ENCODE measurements at regions not wholly inside any gene's neighbourhood (a gene's known extent, or its start where the extent isn't known, plus 50 kb on each side); places are given as distances from the start of the nearest gene placed in this dataset.
"Not testable (repeated sequence)": the region's sequence is repeated elsewhere in the genome, so short reads cannot be mapped to it uniquely, and the experiment has no call there.

- H3K36me3 ChIP-seq (ENCODE audit: control insufficient read depth, insufficient read depth, low read length), result no peaks in the 10 kb centered on the region
- no peaks in the 10 kb centered on the region for H3K36me3 Mint-ChIP-seq (ENCODE audit: low read depth)
- no peak overlapping the region for H3K27ac ChIP-seq (ENCODE audit: low read depth, low read length)
- no peaks in the 10 kb centered on the region for H3K27me3 Mint-ChIP-seq (ENCODE audit: insufficient read depth)
- H3K9me3 Mint-ChIP-seq, result no peaks in the 10 kb centered on the region
- no peak overlapping the region for H3K4me3 Mint-ChIP-seq
- 81 to 89% methylated on average over 5 to 10 of the region's 10 CpGs for WGBS, 2 experiments (ENCODE audit: insufficient coverage in 1 of 2, insufficient read length in 1 of 2)
- H3K9me3 ChIP-seq (ENCODE audit: control insufficient read depth, low read length), result no peaks in the 10 kb centered on the region
- no peaks in the 10 kb centered on the region for H3K4me1 ChIP-seq (ENCODE audit: control insufficient read depth, insufficient read depth, low read length)
- DNase-seq, result no peak
- no peak overlapping the region for H3K27ac Mint-ChIP-seq
- no peak for TF ChIP-seq CTCF (conservative IDR thresholded peaks at IDR 0.05)
- H3K9ac ChIP-seq (ENCODE audit: extremely low read depth, low read length, poor library complexity, severe bottlenecking), result no peak overlapping the region
- H3K4me1 Mint-ChIP-seq, result peaks cover 11% of the 10 kb centered on the region
- H3K4me3 ChIP-seq (ENCODE audit: low read length), result no peak overlapping the region
- H3K27me3 ChIP-seq (ENCODE audit: control insufficient read depth, insufficient read depth, low read length, poor library complexity, severe bottlenecking), result no peaks in the 10 kb centered on the region
These were observed 110.0 kb upstream of the MTHFD1L start for GRCh38 chr6:150755524-150755923.

DNA sequence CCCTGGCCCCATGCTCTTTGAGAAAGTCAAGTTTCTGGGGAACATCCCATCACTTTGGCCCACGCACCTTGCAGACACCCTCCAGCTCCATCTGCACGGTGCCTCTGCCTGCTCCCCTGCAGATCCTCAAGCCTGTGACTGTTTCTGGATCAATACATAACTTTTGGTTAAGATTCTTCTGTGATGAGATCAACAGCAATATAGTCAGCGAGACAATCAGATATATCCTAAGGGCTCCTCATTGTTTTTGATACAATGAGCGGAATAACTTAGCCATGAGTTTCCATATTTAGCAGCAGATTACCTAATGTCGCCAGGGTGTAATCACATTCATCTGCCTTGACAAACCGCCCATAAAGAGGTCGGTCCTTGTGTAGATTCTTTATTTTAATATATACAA, 109.3 kb upstream of the MTHFD1L start:
- Histone ChIP-seq H3K9ac (ENCODE audit: extremely low read depth, low read length, poor library complexity, severe bottlenecking) (no peak overlapping the region), H3K27ac (ENCODE audit: low read depth, low read length) (no peak overlapping the region), H3K9me3 (ENCODE audit: control insufficient read depth, low read length) (no peaks in the 10 kb centered on the region), H3K4me1 (ENCODE audit: control insufficient read depth, insufficient read depth, low read length) (no peaks in the 10 kb centered on the region), H3K4me3 (ENCODE audit: low read length) (no peak overlapping the region), H3K27me3 (ENCODE audit: control insufficient read depth, insufficient read depth, low read length, poor library complexity, severe bottlenecking) (no peaks in the 10 kb centered on the region), H3K36me3 (ENCODE audit: control insufficient read depth, insufficient read depth, low read length) (no peaks in the 10 kb centered on the region)
- Mint-ChIP-seq H3K4me1 (peaks cover 11% of the 10 kb centered on the region), H3K27me3 (ENCODE audit: insufficient read depth) (no peaks in the 10 kb centered on the region), H3K36me3 (ENCODE audit: low read depth) (no peaks in the 10 kb centered on the region), H3K27ac (no peak overlapping the region), H3K4me3 (no peak overlapping the region), H3K9me3 (no peaks in the 10 kb centered on the region)
- no peak for TF ChIP-seq CTCF (conservative IDR thresholded peaks at IDR 0.05)
- 89 to 93% methylated on average over 6 to 7 of the region's 7 CpGs for WGBS, 2 experiments (ENCODE audit: insufficient coverage in 1 of 2, insufficient read length in 1 of 2)
- DNase-seq, result no peak

DNA sequence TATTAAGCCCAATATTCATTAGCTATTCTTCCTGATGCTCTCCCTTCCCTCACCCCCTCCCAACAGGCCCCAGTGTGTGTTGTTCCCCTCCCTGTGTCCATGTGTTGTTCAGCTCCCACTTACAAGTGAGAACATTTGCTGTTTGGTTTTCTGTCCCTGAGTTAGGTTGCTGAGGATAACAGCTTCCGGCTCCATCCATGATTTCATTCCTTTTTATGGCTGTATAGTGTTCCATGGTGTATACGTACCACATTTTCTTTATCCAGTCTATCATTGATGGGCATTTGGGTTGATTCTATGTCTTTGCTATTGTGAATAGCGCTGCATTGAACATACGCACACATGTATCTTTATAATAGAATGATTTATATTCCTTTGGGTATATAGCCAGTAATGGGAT, 107.7 kb upstream of the MTHFD1L start:
- not testable (repeated sequence) for H3K36me3 ChIP-seq (ENCODE audit: control insufficient read depth, insufficient read depth, low read length); H3K4me3 Mint-ChIP-seq; H3K27ac ChIP-seq (ENCODE audit: low read depth, low read length); H3K9me3 Mint-ChIP-seq; H3K4me1 ChIP-seq (ENCODE audit: control insufficient read depth, insufficient read depth, low read length); H3K9ac ChIP-seq (ENCODE audit: extremely low read depth, low read length, poor library complexity, severe bottlenecking); H3K27me3 ChIP-seq (ENCODE audit: control insufficient read depth, insufficient read depth, low read length, poor library complexity, severe bottlenecking); H3K4me3 ChIP-seq (ENCODE audit: low read length); H3K9me3 ChIP-seq (ENCODE audit: control insufficient read depth, low read length); H3K27me3 Mint-ChIP-seq (ENCODE audit: insufficient read depth); H3K36me3 Mint-ChIP-seq (ENCODE audit: low read depth); H3K27ac Mint-ChIP-seq; DNase-seq
- 100% methylated on average over 1 of the region's 4 CpGs; no CpG with 5 or more reads in 1 of the 2 experiments for WGBS, 2 experiments (ENCODE audit: insufficient coverage in 1 of 2, insufficient read length in 1 of 2)
- H3K4me1 Mint-ChIP-seq, result peaks cover 11% of the 10 kb centered on the region

DNA sequence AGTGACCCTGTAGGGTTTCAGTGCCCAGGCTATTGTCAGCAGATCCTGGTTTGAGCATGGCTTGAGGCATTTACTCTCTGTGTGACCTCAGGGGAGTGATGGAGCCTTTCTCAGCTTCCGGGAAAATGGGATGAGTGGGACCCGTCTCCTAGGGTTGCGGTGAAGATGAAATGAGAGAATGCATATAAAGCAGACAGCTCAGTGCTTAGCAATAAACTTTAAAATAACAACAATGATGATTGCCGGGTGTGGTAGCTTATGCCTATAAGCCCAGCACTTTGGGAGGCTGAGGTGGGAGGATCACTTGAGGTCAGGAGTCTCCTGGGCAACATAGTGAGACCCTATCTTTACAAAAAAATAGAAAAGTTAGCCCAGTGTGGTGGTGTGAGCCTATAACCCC, 106.0 kb upstream of the MTHFD1L start:
- no peaks in the 10 kb centered on the region for H3K27me3 Mint-ChIP-seq (ENCODE audit: insufficient read depth)
- Histone ChIP-seq H3K36me3 (ENCODE audit: control insufficient read depth, insufficient read depth, low read length) (no peaks in the 10 kb centered on the region), H3K9ac (ENCODE audit: extremely low read depth, low read length, poor library complexity, severe bottlenecking) (no peak overlapping the region), H3K27me3 (ENCODE audit: control insufficient read depth, insufficient read depth, low read length, poor library complexity, severe bottlenecking) (no peaks in the 10 kb centered on the region), H3K27ac (ENCODE audit: low read depth, low read length) (no peak overlapping the region), H3K4me1 (ENCODE audit: control insufficient read depth, insufficient read depth, low read length) (no peaks in the 10 kb centered on the region), H3K9me3 (ENCODE audit: control insufficient read depth, low read length) (no peaks in the 10 kb centered on the region), H3K4me3 (ENCODE audit: low read length) (no peak overlapping the region)
- H3K27ac Mint-ChIP-seq, result no peak overlapping the region
- DNase-seq, result no peak
- H3K36me3 Mint-ChIP-seq (ENCODE audit: low read depth), result no peaks in the 10 kb centered on the region
- TF ChIP-seq CTCF (conservative IDR thresholded peaks at IDR 0.05), result no peak
- no peaks in the 10 kb centered on the region for H3K9me3 Mint-ChIP-seq
- no peak overlapping the region for H3K4me3 Mint-ChIP-seq
- WGBS, 2 experiments (ENCODE audit: insufficient coverage in 1 of 2, insufficient read length in 1 of 2), result 83 to 87% methylated on average over 3 to 4 of the region's 4 CpGs
- H3K4me1 Mint-ChIP-seq, result no peaks in the 10 kb centered on the region

Data from endodermal cell (in vitro differentiated cells).